Vagina (tissue), 2 donors: ENCODE measurements at regions not wholly inside any gene's neighbourhood (a gene's known extent, or its start where the extent isn't known, plus 50 kb on each side); places are given as distances from the start of the nearest gene placed in this dataset.
"Not testable (repeated sequence)": the region's sequence is repeated elsewhere in the genome, so short reads cannot be mapped to it uniquely, and the experiment has no call there.

ENCODE experiments used
- CTCF ChIP-seq, 3 experiments: fragments of 450-650 bp in 2 of 3; fragments of 200-600 bp in 1 of 3; sonication (generic) in 1 of 3; IDR thresholded peaks; one replicate each; pipeline ENCODE4 v1.5.1; 2017 to 2019; ENCODE audit warnings: antibody characterized with exemption in 3 of 3, mild to moderate bottlenecking in 2 of 3, moderate library complexity in 2 of 3
- POLR2A ChIP-seq, 2 donors: fragments of 450-650 bp; IDR thresholded peaks; one replicate each; pipeline ENCODE4 v1.6.1; 2017; ENCODE audit warnings: antibody characterized with exemption in 2 of 2, mild to moderate bottlenecking in 2 of 2, moderate library complexity in 2 of 2

- not testable (repeated sequence) for TF ChIP-seq CTCF, POLR2A (IDR thresholded peaks at IDR 0.05)
Measured at GRCh38 chr11:105349867-105350266, 210.3 kb upstream of the CARD18 start.
